HFFc6 (cell line): ENCODE measurements at regions not wholly inside any gene's neighbourhood (a gene's known extent, or its start where the extent isn't known, plus 50 kb on each side); places are given as distances from the start of the nearest gene placed in this dataset.

ENCODE experiments used
- DNase-seq: peaks from one replicate; pipeline ENCODE4 v3.0.0-alpha.2; 2018
- H3K27ac Mint-ChIP-seq: 2 replicates; pipeline ENCODE4 v1.8.0; 2020; ENCODE audit warnings: mild to moderate bottlenecking, mixed read lengths
- H3K27me3 Mint-ChIP-seq: 2 replicates; pipeline ENCODE4 v1.8.0; 2021; ENCODE audit warnings: mild to moderate bottlenecking, moderate library complexity, mixed read lengths; ENCODE audit not compliant: insufficient read depth
- H3K36me3 Mint-ChIP-seq: 2 replicates; pipeline ENCODE4 v1.8.0; 2021; ENCODE audit warnings: low read depth, mixed read lengths
- H3K4me1 Mint-ChIP-seq: 2 replicates; pipeline ENCODE4 v1.8.0; 2020; ENCODE audit warnings: low read depth, mixed read lengths
- H3K4me3 Mint-ChIP-seq: 2 replicates; pipeline ENCODE4 v1.8.0; 2020; ENCODE audit warnings: mild to moderate bottlenecking, moderate library complexity, mixed read lengths
- H3K9me3 Mint-ChIP-seq: 2 replicates; pipeline ENCODE4 v1.8.0; 2020; ENCODE audit warnings: mild to moderate bottlenecking, mixed read lengths
- CTCF ChIP-seq: fragments of 200-600 bp; sonication (generic); IDR thresholded peaks from 2 replicates; pipeline ENCODE4 v1.5.0; 2021; ENCODE audit warnings: antibody characterized with exemption, mild to moderate bottlenecking

- Mint-ChIP-seq H3K27ac (no peak overlapping the region), H3K4me1 (no peaks in the 10 kb centered on the region), H3K36me3 (no peaks in the 10 kb centered on the region; the same call in 1 of the 2 replicates), H3K4me3 (no peak overlapping the region), H3K9me3 (peaks cover 45% of the 10 kb centered on the region), H3K27me3 (no peaks in the 10 kb centered on the region)
- TF ChIP-seq CTCF: no peak
- no peak for DNase-seq
Observed at GRCh38 chr7:53272081-53272480, 236.6 kb downstream of the POM121L12 start.

- Mint-ChIP-seq H3K36me3 (0 out of 2 replicates have a peak, but pooled peaks cover 5% of the 10 kb centered on the region), H3K27me3 (peaks cover 1% of the 10 kb centered on the region; the same call in 1 of the 2 replicates), H3K4me3 (no peak overlapping the region), H3K9me3 (peaks cover 52% of the 10 kb centered on the region), H3K27ac (no peak overlapping the region), H3K4me1 (no peaks in the 10 kb centered on the region)
- TF ChIP-seq CTCF: no peak
- DNase-seq: no peak
Observed at GRCh38 chr7:53281312-53281711, 245.9 kb downstream of the POM121L12 start.

GRCh38 chr7:53292341-53292740 is 256.9 kb downstream of the POM121L12 start:
- H3K27ac Mint-ChIP-seq: no peak overlapping the region
- TF ChIP-seq CTCF: no peak
- H3K36me3 Mint-ChIP-seq: no peaks in the 10 kb centered on the region; the same call in 1 of the 2 replicates
- H3K4me1 Mint-ChIP-seq: no peaks in the 10 kb centered on the region
- peaks cover 47% of the 10 kb centered on the region for H3K9me3 Mint-ChIP-seq
- no peak overlapping the region for H3K4me3 Mint-ChIP-seq
- DNase-seq: no peak
- peaks cover 1% of the 10 kb centered on the region for H3K27me3 Mint-ChIP-seq

- H3K36me3 Mint-ChIP-seq: no peaks in the 10 kb centered on the region
- no peak for DNase-seq
- H3K27me3 Mint-ChIP-seq: no peaks in the 10 kb centered on the region; the same call in 1 of the 2 replicates
- H3K9me3 Mint-ChIP-seq: peaks cover 46% of the 10 kb centered on the region
- H3K27ac Mint-ChIP-seq: no peak overlapping the region
- no peak for TF ChIP-seq CTCF
- H3K4me3 Mint-ChIP-seq: no peak overlapping the region
- no peaks in the 10 kb centered on the region for H3K4me1 Mint-ChIP-seq
Observed at GRCh38 chr7:53302496-53303246, 267.2 kb downstream of the POM121L12 start.

GRCh38 chr7:53303781-53304180 is 268.3 kb downstream of the POM121L12 start:
- Mint-ChIP-seq H3K27ac (no peak overlapping the region), H3K27me3 (no peaks in the 10 kb centered on the region; the same call in 1 of the 2 replicates), H3K36me3 (no peaks in the 10 kb centered on the region), H3K9me3 (peaks cover 48% of the 10 kb centered on the region), H3K4me1 (no peaks in the 10 kb centered on the region), H3K4me3 (no peak overlapping the region)
- no peak for TF ChIP-seq CTCF
- no peak for DNase-seq
